ENCODE measurements at regions not wholly inside any gene's neighbourhood (a gene's known extent, or its start where the extent isn't known, plus 50 kb on each side); places are given as distances from the start of the nearest gene placed in this dataset.

DNA sequence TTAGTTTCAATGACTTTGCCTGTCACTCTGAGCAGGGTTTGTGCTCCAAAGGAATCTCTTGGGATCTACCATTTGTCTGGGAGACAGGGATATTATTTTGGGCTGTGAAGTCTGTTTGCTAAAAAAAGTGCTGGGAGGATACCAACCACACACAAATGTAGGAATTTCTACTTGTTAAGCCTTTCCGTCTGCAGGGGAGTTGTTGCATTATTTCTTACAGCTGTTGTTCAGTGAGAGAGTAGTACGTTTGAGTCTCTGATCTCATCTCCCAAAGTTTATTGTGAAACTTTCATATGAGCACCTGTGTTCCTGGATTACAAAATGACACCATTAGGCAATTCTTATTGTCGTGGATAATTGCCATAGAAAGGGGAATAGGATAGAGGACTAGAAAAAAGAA, 78.3 kb upstream of the SEMA6A start:
- DNase-seq (ENCODE audit: low read depth in 2 of 2) = no peak

DNA sequence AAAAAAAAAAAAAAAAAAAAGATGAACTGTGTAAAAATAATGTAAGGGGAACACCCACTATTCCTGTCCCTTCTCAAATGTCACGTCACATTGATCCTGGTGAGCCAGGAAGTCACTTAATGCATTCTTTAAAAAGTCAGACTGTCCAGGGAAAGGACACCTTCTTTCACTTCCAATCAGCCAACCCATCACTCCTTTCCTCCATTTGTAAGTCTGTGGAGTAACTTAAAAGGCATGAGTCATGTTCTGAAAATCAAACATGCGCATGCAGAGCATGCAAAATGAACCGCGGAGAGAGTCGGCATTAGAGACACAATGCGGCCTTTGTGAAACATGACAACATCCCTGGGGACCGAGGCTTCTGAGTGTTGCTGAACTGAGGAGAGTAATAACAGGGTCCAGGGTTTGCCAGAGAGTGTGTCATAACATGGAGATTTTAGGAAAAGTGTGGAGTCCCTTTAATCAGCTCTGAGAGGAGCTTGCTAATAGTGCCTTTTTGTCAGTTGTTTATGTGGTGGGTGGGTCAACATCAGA, 77.6 kb upstream of the SEMA6A start:
- no peak for DNase-seq (ENCODE audit: low read depth in 2 of 2)

DNA sequence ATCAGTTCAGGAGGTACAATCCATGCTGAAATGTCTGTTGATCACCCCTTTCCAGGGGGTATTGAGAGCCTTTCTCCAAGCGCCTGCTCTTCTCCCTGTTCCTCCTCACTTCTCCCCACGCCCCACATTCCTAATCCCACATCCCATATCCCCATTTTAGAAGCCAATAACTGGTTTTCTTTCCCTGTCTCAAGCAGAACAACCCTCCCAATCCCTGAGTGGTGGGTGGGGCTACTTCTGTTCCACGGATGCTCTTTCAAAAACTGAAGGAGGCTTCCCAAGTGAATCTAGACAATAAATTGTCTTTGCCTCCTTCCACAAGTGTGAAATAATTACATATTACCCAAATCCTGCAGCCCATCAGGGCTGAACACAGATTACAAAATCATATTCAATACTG, 77.0 kb upstream of the SEMA6A start:
- DNase-seq (ENCODE audit: low read depth in 2 of 2) = no peak

DNA sequence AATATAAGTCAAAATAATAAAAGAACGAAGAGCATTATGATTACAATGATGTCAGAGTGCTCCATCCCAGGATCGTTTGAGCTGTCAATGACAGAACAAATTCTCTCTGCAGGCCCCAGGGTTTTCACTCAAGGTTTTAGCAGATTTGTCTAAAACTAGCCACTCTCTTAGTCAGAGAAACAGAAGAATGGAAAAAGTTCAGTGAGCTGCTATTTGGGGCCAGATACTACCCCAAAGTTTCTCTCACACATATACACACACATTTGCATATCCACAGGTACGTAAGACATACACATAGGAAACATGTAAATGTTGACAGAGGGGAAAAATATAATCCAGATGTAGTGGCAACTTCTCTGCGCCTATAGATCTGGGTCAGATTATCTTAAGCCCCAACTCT, 76.3 kb upstream of the SEMA6A start:
- DNase-seq (ENCODE audit: low read depth in 2 of 2) = no peak

DNA sequence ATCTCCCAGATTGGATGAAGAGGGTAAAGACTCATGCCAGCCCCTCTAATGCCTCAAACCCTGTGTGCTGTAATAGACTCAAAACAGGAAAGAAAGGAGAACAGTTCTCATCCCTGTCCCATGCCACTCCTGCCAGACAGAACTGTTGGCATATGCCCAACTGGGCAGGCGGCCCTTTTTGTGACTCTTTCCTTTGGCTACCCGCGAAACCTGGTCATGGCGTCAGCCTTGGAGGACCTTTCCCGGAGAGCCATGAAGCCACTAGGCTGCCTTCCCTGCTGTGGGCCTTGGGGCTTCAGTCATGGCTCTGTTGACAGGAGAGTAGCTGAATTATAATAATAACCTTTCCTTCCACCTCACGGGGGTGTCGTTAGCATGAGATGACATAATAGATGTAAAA, 75.9 kb upstream of the SEMA6A start:
- DNase-seq (ENCODE audit: low read depth in 2 of 2) = no peak

DNA sequence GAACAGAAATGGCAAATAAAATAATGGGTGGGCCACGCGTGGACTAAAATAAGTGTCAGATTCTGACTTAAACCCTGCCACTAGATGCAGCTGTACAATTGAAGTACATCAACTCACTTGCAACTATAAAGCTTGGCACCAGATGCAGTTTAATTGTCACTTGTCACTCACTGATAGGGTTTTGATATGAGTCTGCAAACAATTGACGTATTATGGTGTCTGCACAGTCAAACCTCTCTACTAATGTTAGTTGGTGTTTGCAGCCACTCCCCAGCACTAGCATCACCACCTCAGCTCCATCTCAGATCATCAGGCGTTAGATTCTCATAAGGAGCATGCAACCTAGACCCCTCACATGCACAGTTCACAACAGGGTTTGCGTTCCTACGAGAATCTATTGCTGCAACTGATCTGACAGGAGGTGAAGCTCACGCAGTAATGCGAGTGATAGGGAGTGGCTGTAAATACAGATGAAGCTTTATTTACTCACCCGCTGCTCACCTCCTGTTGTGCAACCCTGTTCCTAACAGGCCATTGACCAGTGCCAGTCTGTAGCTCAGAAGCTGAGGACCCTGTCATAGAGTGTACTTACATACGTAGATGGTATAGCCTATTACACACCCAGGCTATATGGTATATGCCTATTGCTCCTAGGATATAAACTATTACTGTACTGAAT, 72.1 kb upstream of the SEMA6A start:
- DNase-seq (ENCODE audit: low read depth in 2 of 2) = no peak

DNA sequence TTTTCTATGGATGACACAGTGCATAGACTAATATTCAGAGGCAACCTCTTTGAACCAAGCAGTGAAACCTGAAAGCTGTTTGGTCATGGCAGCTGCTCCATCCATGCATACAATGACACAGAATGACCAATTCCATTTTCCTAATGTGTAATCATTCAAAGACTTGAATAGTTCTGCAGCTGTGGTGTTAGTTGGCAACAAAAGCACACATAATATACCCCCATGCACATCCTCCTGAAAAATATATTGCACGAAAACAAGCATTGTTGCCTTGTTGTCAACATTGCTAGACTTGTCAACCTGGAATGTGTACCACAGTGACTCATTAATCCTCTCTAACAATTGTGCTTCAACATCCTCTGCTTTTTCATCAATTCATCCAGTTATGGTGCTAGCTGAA, 71.0 kb upstream of the SEMA6A start:
- no peak for DNase-seq (ENCODE audit: low read depth in 2 of 2)

DNA sequence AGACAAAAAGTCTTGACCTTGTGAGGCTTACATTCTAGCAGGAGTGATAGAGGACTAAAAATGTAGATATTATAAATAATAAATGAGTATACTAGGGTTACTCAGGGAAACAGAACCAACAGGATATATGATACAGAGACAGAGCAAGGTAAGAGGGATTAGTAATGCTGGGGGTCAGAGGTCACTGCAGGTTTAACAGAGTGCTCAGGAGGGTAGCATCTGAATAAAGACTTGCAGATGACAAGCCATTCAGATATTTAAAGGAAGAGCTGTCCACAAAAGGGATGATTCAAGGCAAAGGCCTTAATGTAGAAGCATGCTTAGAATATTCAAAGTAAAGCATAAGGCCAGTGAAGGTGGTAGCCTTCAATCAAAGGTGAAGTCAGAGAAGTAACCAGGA, 65.6 kb upstream of the SEMA6A start:
- DNase-seq (ENCODE audit: low read depth in 2 of 2) = no peak

DNA sequence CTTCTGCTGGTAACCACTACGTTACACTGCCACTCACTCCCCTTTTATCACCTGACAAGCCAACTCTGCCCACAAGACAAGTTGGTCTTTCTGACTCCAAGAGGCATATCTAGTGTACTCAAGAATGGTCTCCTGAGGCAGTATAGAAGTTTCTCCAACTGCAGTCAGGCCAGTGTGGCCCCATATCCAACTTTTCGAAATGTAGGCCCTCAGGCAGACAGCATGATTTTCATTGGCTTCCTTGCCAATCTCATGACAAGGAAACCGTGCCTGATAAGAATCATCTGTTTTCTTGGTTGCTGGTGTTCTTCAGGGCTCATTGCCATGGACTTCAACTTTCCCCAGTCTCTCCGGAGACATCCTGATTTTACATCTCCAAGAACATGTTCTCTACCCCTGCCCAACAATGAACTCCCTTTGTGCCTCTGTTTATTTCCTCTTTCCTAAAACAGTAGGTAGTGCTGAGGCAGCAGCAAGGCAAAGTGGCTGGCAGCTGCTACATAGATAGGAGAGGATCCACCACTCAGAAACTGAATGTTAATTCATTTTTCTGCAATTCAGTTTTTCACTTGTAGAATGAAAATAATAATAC, 62.6 kb upstream of the SEMA6A start:
- DNase-seq (ENCODE audit: low read depth in 2 of 2) = no peak

DNA sequence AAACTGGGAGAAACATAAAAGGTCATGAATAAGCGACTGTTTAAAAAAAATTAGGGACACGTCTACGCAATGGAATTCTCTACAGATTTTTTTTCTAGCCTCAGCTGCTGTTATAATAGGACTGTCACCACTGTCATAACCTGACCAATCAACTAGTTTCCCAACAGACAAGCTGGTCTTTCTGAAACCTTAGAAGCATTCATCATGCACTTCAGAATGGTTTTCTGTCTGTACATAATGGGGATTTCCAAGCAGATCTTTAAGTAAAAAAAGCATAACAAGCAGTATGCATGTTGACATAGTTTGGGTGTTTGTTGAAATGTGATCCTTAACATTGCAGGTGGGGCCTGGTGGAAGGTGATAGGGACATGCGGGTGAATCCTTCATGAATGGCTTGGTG, 58.3 kb upstream of the SEMA6A start:
- DNase-seq (ENCODE audit: low read depth in 2 of 2) = no peak

DNA sequence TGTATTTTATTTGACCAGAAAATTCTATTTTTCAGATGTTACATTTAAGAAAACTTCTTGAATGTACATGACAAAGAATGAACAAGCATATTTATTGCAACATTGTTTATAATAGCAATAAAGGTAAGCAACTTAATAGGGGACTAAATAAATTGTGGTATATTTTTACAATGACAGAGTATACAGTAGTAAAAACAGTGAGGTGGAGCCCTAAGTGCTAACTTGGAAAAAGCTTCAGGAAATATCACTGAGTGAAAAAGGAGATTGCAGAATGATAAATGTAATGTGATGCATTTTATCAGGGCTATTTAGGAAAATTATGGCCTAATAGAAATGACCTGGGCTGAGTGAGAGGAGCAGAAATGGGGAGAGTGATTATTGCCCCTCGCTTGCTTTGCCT, 56.5 kb upstream of the SEMA6A start:
- no peak for DNase-seq (ENCODE audit: low read depth in 2 of 2)

DNA sequence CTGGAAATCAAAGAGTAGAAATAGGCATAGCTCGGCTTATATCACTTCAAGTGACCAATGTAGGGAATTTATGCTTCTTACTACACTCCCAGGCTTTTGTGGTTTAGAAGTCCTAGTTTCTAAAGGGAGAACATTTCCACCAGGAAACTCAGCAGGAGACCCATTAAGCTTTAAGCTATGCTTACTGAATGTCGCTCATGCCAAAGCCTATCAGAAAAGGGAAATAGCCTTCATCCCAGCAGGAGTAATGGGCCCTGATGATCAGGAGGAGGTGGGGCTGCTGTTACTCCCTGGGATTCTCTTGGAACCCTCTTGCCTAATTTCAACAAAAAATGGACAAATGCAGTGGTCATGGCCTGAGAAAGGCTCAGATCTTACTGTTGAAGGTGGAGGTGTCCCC, 54.5 kb upstream of the SEMA6A start:
- DNase-seq (ENCODE audit: low read depth in 2 of 2) = no peak

DNA sequence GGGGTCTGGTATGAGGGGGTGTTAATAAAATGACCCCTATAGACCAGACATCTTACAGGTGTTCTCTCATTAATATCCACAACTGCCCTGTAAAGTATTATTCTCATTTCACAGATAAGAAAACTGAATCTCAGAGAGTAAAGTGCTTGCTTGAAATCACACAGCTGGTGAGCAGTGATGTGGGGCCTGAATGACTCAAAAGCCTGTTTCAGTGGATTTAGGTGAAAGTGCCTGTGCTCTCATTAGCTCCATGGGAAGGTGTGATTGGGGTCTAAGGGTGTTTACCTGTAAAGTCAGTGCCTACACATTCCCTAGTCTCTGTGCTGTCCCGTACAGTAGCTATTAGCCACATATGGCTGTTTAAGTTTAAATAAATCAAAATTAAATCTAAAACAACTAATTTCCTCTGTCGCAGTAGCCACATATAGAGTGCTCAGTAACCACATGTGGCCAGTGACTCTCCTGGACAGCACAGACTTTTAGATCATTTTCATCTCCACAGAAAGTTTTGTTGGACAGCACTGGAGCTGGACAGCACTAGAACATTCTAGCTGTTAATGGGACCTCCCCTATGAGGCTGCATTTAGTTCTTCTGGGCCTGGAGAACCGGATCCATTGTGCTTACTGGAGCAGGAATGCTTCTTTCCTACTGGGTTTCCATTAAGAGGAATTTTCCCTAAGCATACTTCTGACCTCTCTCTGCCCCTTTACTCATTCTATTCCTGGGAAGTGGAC, 52.5 kb upstream of the SEMA6A start:
- no peak for DNase-seq (ENCODE audit: low read depth in 2 of 2)

DNA sequence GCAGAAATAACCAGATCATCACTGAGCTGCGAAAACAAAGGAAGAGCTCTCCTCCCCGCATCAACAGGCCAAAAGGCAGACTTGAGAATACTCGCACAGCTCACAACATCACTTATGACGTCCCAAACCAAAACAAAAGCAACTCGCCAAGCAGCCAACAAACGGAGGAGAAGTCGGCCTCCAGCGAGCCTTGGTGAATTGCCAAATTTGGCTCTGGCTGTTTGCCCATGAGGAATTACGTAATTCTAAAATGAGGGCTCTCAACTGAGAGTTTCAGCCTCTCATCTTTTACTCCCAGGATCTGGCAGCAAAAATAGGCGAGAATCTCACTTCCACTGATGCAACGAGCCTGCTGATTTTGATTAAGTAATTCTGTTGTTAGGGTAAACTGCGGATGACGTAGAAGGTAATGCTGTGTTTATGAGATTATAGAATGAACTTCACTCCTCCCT, 51.7 kb upstream of the SEMA6A start:
- no peak for DNase-seq (ENCODE audit: low read depth in 2 of 2)

Measured in stimulated activated CD4-positive, alpha-beta T cell treated with anti-CD3 and anti-CD28 coated beads, Interleukin-1b, Interleukin-23, amount 100 ng/mL, for 1 hour (primary cell).